ENCODE measurements at regions not wholly inside any gene's neighbourhood (a gene's known extent, or its start where the extent isn't known, plus 50 kb on each side); places are given as distances from the start of the nearest gene placed in this dataset.

- Histone ChIP-seq H3K36me3 (ENCODE audit: control insufficient read depth in 1 of 2, insufficient read depth in 2 of 2, low read length in 2 of 2) (no peaks in the 10 kb centered on the region), H3K9me3 (ENCODE audit: control insufficient read depth in 1 of 2, insufficient read depth in 1 of 2, low read depth in 1 of 2, low read length in 2 of 2) (no peaks in the 10 kb centered on the region), H3K79me2 (ENCODE audit: insufficient read depth, low read length) (no peaks in the 10 kb centered on the region), H3K27ac (ENCODE audit: low read depth, low read length) (no peak overlapping the region), H3K4me2 (ENCODE audit: low read length) (no peak overlapping the region), H4K20me1 (ENCODE audit: insufficient read depth) (no peaks in the 10 kb centered on the region), H3K27me3 (ENCODE audit: insufficient read depth, low read length) (no peaks in the 10 kb centered on the region), H3K9me2 (ENCODE audit: insufficient read depth) (no peaks in the 10 kb centered on the region), H3K9ac (ENCODE audit: low read length) (no peak overlapping the region), H3K4me3 (replicated peaks in 1 of 2; ENCODE audit: low read depth in 1 of 2, low read length in 2 of 2) (no peak overlapping the region), H2AFZ (ENCODE audit: low read depth, low read length, poor library complexity, severe bottlenecking) (no peak overlapping the region), H3K4me1 (ENCODE audit: control insufficient read depth in 1 of 2, insufficient read depth in 2 of 2, low read length in 2 of 2) (no peaks in the 10 kb centered on the region)
- intact Hi-C loops (cut with micrococcal nuclease), result no loop called here
- DNase-seq (ENCODE audit: low read depth, low spot score) (no peak), ATAC-seq (no peak)
- ChIA-PET CTCF (no interaction called here), RAD21 (ENCODE audit: low non-redundant PET in 1 of 2, low total read pairs in 2 of 2, uncharacterized antibody in 2 of 2, unreplicated experiment in 2 of 2) (no interaction called here), POLR2A (no interaction called here)
- BruUV-seq (replicated peaks), result no TSS peak
- TF ChIP-seq FOSL1 (IDR thresholded peaks at IDR 0.05; ENCODE audit: low read depth) (no peak), CEBPB (IDR thresholded peaks at IDR 0.05; ENCODE audit: low read depth) (no peak), EZH2 (IDR thresholded peaks at IDR 0.05) (no peak), REST (IDR thresholded peaks at IDR 0.05; ENCODE audit: low read depth) (no peak), JUND (IDR thresholded peaks at IDR 0.05) (no peak), ZNF274 (IDR thresholded peaks at IDR 0.05; ENCODE audit: low read depth, low read length) (no peak), SP1 (IDR thresholded peaks at IDR 0.05; ENCODE audit: low read depth) (no peak), ZBTB33 (IDR thresholded peaks at IDR 0.05; ENCODE audit: extremely low read depth, insufficient replicate concordance, low read length) (no peak), ZFX (IDR thresholded peaks at IDR 0.05) (no peak), TCF7L2 (IDR thresholded peaks at IDR 0.05; ENCODE audit: borderline replicate concordance, extremely low read depth, insufficient read depth, insufficient read length) (no peak), RAD21 (IDR thresholded peaks at IDR 0.05; ENCODE audit: low read depth) (no peak), SRF (IDR thresholded peaks at IDR 0.05; ENCODE audit: low read depth) (no peak), ELF1 (IDR thresholded peaks at IDR 0.05; ENCODE audit: borderline replicate concordance, low read depth) (no peak), POLR2A (IDR thresholded peaks at IDR 0.05; ENCODE audit: borderline replicate concordance, extremely low read depth, insufficient read depth, insufficient read length) (no peak), SIN3A (IDR thresholded peaks at IDR 0.05; ENCODE audit: low read depth) (no peak)
Observed at GRCh38 chr22:48750826-48751440, 1076.7 kb downstream of the BRD1 start.
